AG09319 (cell line): ENCODE measurements at regions not wholly inside any gene's neighbourhood (a gene's known extent, or its start where the extent isn't known, plus 50 kb on each side); places are given as distances from the start of the nearest gene placed in this dataset.

Experiments used
- DNase-seq: peaks from one replicate; pipeline ENCODE4 v3.0.0-alpha.2; 2010; ENCODE audit warnings: low read depth; ENCODE audit errors: extremely low read depth
- TF ChIP-seq, protein P1 (sequence below): IDR thresholded peaks from 2 replicates; pipeline ENCODE4 v1.5.1; 2011; ENCODE audit warnings: low read depth, mild to moderate bottlenecking, inconsistent platforms, low read length, moderate library complexity

DNA sequence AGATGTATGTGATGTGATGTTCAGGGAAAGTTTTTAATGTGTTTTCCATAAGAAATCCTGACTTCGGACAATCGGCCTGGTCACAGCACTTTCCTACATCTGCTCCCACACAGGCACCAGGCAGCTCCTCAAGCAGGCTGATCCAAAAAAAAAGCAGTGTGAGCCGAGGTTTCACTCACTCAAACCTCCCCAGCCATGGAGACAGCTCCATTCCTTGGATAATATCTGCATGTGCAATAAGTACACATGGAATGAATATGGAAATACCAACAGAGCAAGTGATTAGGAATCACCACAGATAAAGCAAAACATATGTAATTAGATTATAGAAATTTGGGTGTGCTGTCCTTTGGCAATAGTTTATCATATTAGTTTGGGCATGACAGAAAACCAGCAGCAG lies 88.8 kb upstream of the API5 start:
- TF ChIP-seq, protein P1, sequence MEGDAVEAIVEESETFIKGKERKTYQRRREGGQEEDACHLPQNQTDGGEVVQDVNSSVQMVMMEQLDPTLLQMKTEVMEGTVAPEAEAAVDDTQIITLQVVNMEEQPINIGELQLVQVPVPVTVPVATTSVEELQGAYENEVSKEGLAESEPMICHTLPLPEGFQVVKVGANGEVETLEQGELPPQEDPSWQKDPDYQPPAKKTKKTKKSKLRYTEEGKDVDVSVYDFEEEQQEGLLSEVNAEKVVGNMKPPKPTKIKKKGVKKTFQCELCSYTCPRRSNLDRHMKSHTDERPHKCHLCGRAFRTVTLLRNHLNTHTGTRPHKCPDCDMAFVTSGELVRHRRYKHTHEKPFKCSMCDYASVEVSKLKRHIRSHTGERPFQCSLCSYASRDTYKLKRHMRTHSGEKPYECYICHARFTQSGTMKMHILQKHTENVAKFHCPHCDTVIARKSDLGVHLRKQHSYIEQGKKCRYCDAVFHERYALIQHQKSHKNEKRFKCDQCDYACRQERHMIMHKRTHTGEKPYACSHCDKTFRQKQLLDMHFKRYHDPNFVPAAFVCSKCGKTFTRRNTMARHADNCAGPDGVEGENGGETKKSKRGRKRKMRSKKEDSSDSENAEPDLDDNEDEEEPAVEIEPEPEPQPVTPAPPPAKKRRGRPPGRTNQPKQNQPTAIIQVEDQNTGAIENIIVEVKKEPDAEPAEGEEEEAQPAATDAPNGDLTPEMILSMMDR = no peak

DNA sequence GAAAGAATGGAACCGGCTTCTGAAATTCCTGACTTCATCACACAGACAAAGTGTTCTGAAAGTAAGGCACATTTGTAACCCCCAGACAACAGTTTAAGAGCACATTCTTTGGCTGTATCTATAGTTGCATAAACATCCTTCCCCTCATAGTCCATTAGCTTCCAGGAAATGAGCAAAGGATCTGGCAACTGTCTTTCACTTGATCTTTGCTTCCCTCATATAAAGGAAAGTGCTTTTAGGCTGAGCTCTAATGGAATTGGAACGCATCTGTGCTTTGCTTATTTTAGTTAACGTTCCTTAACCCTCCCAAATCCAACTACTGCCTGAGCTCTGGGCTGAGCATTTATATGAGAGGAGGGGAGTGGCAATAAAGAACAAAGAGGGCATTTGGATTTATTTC lies 76.9 kb upstream of the API5 start:
- TF ChIP-seq, protein P1 = no peak
- DNase-seq = no peak

More for the DNA sequence above, 88.8 kb upstream of the API5 start:
- DNase-seq = no peak

DNA sequence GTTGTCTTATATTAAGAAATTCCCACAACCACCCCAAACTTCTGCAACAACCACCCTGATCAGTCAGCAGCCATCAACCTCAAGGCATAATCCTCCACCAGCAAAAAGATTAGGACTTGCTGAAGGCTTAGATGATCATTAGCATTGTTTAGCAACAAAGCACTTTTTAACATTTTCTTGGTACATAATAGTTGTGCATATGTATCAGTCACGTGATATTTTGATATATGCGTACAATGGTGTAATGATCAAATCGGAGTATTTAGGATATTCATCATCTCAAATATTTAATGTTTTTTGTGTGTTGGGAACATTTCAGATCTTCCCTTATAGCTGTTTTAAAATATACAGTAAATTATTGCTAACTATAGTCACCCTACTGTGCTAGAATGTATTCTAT lies 73.5 kb upstream of the API5 start:
- TF ChIP-seq, protein P1 = no peak
- DNase-seq = no peak

DNA sequence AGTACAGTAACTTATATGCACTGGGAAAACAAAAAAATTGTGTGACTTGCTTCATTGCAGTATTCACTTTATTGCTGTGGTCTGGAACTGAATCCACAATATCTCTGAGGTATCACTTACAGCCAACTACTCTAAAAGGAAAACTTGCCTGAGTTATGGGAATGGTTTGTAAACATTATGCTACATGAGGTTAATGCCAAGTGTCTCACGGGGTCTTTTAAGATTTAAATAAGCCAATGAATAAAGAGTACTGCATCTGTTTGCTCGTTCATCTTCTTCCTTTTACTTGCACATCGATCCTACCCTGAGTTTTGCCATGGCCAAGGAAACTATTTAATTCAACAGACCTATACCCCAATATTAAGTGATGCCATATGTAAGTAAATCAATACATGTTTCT lies 72.0 kb upstream of the API5 start:
- TF ChIP-seq, protein P1 = no peak
- DNase-seq = no peak

DNA sequence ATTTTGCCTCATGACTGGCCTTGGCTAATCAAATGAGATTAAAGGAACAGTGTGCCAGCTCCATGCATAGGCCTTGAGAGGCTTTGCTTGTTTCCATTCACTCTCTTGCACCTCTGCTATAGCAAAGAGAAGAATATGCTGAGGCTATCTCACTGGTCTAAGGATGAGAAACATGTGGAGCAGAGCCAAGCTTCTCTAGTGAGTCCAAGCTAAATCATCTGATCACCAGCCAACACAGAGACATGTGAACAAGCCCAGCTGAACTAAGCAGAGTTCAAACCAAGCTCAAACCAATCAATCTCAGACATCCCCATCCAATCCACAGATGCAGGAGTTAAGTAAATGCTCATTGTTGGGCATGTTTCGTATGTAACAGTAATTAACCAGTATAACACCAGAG lies 69.4 kb upstream of the API5 start:
- no peak for DNase-seq
- TF ChIP-seq, protein P1 = no peak

DNA sequence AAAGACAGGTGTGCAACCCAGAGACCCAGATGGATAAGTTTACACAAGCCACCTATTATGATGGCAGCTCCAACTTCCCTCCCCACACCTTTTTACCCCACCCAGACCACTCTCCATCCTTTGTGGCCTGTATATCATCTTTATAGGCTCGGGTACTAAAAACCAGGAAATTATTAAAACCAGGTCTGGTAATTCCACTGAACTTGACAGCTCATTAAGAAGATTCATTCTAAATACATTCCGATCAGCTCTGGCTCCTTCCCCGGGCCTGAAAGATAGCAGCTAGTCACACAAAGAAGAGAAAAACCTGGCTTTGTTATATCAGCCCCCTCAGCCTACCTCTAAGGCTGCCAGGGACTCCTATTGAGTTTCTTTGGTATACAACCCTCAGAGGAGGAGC lies 67.9 kb upstream of the API5 start:
- no peak for DNase-seq
- TF ChIP-seq, protein P1 = no peak

DNA sequence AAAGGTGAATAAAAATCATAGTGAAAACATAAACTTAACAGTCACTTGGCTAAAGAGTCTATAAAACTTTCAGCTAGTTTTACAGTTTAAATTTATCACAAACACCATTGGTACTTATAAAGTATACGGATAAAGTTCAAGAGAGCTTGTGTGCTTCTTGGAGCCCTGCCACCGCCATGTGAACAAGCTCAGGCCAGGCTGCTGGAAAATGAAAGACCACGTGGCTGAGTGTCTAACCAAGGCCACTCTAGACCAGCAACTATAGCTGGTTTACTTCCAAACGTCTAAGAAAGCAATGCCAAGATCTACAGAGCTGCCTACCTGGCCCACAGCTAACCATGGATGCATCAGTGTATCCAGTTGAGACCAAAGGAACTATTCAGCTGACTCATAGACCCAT lies 66.3 kb upstream of the API5 start:
- DNase-seq = no peak
- TF ChIP-seq, protein P1 = no peak
